ENCODE measurements at regions not wholly inside any gene's neighbourhood (a gene's known extent, or its start where the extent isn't known, plus 50 kb on each side); places are given as distances from the start of the nearest gene placed in this dataset.

DNA sequence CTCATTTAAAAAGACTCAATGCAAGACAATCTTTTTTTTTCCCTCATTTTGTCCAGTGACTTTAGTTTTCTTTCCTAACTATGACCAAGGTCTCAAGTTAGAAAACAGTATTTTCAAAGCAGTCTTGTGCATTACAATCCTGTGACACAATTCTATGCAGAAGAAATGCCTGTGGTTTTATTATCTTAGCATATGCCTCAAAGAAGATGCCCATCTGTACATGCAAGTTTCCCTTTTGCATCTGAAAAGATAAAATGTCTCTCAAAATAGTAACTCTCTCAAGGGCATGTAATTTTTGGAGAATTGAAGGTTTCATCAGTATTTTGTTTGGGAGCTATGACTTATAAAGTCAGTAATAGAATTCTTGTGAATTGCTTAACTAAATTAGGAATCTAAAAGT lies 292.0 kb upstream of the SUCLG2 start:
- Histone ChIP-seq H3K36me3 (ENCODE audit: control insufficient read depth in 2 of 4, insufficient read depth in 4 of 4, low read length in 3 of 4) (no peaks in the 10 kb centered on the region; a peak in 1 of 8 replicates), H2BK120ac (replicated peaks; ENCODE audit: low read depth, low read length) (no peak overlapping the region), H3K27me3 (replicated peaks in 1 of 4; ENCODE audit: control insufficient read depth in 3 of 4, extremely low read depth in 1 of 4, insufficient read depth in 3 of 4, low read length in 3 of 4) (no peaks in the 10 kb centered on the region), H3K4me1 (replicated peaks in 1 of 4; ENCODE audit: control insufficient read depth in 3 of 4, insufficient read depth in 4 of 4, low read length in 3 of 4) (peaks cover 0 to 6% (median 4%) of the 10 kb centered on the region in 4 experiments; a peak in 6 of 7 replicates), H3K9me3 (ENCODE audit: insufficient read depth in 2 of 2, low read depth in 1 of 2, low read length in 1 of 2) (no peaks in the 10 kb centered on the region), H3K18ac (ENCODE audit: extremely low read depth, low read length) (no peak overlapping the region), H4K8ac (ENCODE audit: extremely low read depth, insufficient read depth, low read length) (no peak overlapping the region), H2AFZ (ENCODE audit: low read length) (no peak overlapping the region), H2BK15ac (ENCODE audit: low read length) (no peak overlapping the region), H3K56ac (replicated peaks; ENCODE audit: insufficient read length, low read depth, low read length) (no peak overlapping the region), H3K23ac (ENCODE audit: insufficient read length) (no peak overlapping the region), H4K91ac (replicated peaks; ENCODE audit: insufficient read length, low read length) (no peak overlapping the region), H3K79me2 (ENCODE audit: control insufficient read depth in 1 of 2, insufficient read depth in 2 of 2, low read length in 2 of 2) (no peaks in the 10 kb centered on the region), H3K23me2 (ENCODE audit: low read depth, low read length) (no peaks in the 10 kb centered on the region), H2BK20ac (ENCODE audit: low read length) (no peak overlapping the region), H3K9ac (replicated peaks in 1 of 4; ENCODE audit: extremely low read depth in 1 of 4, low read depth in 3 of 4, low read length in 3 of 4) (no peak overlapping the region), H3K4me3 (ENCODE audit: extremely low read depth in 1 of 4, insufficient read depth in 2 of 4, low read depth in 3 of 4, low read length in 4 of 4) (no peak overlapping the region), H2BK12ac (ENCODE audit: low read depth, low read length) (no peak overlapping the region), H4K5ac (ENCODE audit: insufficient read length, low read depth, low read length) (no peak overlapping the region), H3K27ac (ENCODE audit: low read depth, low read length) (no peak overlapping the region), H4K20me1 (replicated peaks in 1 of 2; ENCODE audit: control insufficient read depth in 1 of 2, insufficient read depth in 2 of 2, low read length in 2 of 2) (no peaks in the 10 kb centered on the region), H2AK5ac (ENCODE audit: low read depth, low read length) (no peak overlapping the region), H3K14ac (ENCODE audit: insufficient read length) (no peak overlapping the region), H3K4me2 (ENCODE audit: insufficient read depth in 1 of 2, low read depth in 2 of 2, low read length in 2 of 2) (no peak overlapping the region), H3K4ac (replicated peaks; ENCODE audit: insufficient read length, low read depth, low read length) (no peak overlapping the region), H3K79me1 (ENCODE audit: low read depth, low read length) (no peaks in the 10 kb centered on the region), H2BK5ac (ENCODE audit: low read depth, low read length) (no peak overlapping the region)
- ChIA-PET POLR2A (ENCODE audit: partially characterized antibody) (no interaction called here), CTCF (ENCODE audit: partially characterized antibody) (no interaction called here)
- DNase-seq (ENCODE audit: low read depth in 1 of 2, low spot score in 2 of 2): no peak
- no peak for FAIRE-seq
- TF ChIP-seq CREB1 (IDR thresholded peaks at IDR 0.05) (no peak), CHD1 (IDR thresholded peaks at IDR 0.05; ENCODE audit: low read depth, low read length) (no peak)
- TF ChIP-seq, protein P1, sequence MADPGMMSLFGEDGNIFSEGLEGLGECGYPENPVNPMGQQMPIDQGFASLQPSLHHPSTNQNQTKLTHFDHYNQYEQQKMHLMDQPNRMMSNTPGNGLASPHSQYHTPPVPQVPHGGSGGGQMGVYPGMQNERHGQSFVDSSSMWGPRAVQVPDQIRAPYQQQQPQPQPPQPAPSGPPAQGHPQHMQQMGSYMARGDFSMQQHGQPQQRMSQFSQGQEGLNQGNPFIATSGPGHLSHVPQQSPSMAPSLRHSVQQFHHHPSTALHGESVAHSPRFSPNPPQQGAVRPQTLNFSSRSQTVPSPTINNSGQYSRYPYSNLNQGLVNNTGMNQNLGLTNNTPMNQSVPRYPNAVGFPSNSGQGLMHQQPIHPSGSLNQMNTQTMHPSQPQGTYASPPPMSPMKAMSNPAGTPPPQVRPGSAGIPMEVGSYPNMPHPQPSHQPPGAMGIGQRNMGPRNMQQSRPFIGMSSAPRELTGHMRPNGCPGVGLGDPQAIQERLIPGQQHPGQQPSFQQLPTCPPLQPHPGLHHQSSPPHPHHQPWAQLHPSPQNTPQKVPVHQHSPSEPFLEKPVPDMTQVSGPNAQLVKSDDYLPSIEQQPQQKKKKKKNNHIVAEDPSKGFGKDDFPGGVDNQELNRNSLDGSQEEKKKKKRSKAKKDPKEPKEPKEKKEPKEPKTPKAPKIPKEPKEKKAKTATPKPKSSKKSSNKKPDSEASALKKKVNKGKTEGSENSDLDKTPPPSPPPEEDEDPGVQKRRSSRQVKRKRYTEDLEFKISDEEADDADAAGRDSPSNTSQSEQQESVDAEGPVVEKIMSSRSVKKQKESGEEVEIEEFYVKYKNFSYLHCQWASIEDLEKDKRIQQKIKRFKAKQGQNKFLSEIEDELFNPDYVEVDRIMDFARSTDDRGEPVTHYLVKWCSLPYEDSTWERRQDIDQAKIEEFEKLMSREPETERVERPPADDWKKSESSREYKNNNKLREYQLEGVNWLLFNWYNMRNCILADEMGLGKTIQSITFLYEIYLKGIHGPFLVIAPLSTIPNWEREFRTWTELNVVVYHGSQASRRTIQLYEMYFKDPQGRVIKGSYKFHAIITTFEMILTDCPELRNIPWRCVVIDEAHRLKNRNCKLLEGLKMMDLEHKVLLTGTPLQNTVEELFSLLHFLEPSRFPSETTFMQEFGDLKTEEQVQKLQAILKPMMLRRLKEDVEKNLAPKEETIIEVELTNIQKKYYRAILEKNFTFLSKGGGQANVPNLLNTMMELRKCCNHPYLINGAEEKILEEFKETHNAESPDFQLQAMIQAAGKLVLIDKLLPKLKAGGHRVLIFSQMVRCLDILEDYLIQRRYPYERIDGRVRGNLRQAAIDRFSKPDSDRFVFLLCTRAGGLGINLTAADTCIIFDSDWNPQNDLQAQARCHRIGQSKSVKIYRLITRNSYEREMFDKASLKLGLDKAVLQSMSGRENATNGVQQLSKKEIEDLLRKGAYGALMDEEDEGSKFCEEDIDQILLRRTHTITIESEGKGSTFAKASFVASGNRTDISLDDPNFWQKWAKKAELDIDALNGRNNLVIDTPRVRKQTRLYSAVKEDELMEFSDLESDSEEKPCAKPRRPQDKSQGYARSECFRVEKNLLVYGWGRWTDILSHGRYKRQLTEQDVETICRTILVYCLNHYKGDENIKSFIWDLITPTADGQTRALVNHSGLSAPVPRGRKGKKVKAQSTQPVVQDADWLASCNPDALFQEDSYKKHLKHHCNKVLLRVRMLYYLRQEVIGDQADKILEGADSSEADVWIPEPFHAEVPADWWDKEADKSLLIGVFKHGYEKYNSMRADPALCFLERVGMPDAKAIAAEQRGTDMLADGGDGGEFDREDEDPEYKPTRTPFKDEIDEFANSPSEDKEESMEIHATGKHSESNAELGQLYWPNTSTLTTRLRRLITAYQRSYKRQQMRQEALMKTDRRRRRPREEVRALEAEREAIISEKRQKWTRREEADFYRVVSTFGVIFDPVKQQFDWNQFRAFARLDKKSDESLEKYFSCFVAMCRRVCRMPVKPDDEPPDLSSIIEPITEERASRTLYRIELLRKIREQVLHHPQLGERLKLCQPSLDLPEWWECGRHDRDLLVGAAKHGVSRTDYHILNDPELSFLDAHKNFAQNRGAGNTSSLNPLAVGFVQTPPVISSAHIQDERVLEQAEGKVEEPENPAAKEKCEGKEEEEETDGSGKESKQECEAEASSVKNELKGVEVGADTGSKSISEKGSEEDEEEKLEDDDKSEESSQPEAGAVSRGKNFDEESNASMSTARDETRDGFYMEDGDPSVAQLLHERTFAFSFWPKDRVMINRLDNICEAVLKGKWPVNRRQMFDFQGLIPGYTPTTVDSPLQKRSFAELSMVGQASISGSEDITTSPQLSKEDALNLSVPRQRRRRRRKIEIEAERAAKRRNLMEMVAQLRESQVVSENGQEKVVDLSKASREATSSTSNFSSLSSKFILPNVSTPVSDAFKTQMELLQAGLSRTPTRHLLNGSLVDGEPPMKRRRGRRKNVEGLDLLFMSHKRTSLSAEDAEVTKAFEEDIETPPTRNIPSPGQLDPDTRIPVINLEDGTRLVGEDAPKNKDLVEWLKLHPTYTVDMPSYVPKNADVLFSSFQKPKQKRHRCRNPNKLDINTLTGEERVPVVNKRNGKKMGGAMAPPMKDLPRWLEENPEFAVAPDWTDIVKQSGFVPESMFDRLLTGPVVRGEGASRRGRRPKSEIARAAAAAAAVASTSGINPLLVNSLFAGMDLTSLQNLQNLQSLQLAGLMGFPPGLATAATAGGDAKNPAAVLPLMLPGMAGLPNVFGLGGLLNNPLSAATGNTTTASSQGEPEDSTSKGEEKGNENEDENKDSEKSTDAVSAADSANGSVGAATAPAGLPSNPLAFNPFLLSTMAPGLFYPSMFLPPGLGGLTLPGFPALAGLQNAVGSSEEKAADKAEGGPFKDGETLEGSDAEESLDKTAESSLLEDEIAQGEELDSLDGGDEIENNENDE (IDR thresholded peaks at IDR 0.05; ENCODE audit: insufficient replicate concordance, low read length): no peak
